LoVo (cell line): ENCODE measurements at regions not wholly inside any gene's neighbourhood (a gene's known extent, or its start where the extent isn't known, plus 50 kb on each side); places are given as distances from the start of the nearest gene placed in this dataset.

ENCODE experiments used
- DNase-seq: peaks from one replicate; pipeline ENCODE4 v3.0.0-alpha.2; 2016; ENCODE audit warnings: low spot score

DNA sequence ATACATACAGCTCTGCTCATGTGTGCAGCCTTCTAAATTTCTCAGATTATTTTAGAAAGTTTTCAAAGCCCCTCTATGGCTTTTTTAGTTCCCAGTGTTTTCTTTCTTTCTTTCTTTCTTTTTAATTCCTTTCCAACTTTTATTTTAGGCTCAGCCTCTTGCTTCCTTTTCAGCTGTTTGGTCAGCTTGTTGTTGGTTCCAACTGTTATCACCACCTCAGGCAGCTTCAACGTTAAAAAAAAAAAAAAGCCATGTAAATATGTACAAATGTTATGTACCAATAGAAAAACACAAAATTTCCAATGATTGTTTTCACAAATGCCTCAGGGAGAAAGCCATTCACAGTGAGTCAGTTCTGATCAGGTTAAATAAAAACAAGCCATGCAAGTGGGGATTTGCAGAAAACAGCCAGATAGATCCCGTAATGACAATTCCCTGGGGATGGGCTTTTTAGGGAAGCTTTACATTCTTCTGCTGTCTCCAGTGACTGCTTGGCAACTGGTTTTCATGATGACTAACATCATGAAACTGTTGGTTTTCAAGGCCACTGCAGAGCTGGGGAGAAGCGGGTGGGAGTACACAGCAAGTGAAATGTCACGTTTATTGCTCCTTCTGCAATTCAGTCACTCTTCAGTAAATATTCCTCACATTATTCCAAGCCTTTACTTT, 908.4 kb downstream of the EPHA3 start:
- no peak for DNase-seq

DNA sequence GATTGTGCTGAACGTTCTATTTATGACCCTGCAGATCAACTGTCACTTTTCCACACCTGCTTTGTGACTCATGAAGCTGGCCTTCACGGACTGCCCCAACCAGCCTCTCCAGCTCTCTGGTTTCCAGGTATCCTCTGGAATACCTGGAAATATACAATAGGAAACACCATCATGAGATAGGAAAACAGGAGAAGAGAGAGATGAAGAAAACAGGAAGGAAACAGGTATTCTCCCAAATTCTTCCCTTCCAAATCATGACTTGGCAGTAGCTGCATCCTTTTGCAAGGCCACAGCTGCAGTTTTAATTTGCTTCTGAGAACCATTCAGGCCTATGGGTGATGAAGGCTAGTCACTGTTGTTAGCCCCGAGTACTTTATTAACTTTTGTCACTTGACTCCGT, 909.1 kb downstream of the EPHA3 start:
- no peak for DNase-seq

GRCh38 chr3:90018779-90019178, 911.4 kb downstream of the EPHA3 start:
- DNase-seq = no peak

GRCh38 chr3:90025019-90025418, 917.6 kb downstream of the EPHA3 start:
- no peak for DNase-seq

- no peak for DNase-seq
These were observed 919.0 kb downstream of the EPHA3 start for GRCh38 chr3:90026406-90026805.

DNA sequence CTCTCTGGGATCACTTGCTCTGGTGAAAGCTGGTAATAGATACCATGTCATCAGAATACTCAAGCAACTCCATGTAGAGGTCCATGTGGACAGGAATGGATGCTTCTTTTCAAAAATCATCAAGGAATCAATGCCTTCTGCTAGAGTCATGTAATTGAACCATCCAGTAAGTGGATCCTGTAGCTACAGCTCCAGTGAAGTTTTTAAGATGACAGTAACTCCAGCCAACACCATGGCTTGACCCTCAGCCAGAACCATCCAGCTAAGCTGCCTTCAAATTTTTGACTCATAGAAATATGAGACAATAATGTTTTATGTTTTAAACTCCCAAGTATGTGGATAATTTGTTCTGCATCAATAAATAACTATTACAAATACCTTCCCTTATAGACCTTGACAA, 923.7 kb downstream of the EPHA3 start:
- DNase-seq = no peak

DNA sequence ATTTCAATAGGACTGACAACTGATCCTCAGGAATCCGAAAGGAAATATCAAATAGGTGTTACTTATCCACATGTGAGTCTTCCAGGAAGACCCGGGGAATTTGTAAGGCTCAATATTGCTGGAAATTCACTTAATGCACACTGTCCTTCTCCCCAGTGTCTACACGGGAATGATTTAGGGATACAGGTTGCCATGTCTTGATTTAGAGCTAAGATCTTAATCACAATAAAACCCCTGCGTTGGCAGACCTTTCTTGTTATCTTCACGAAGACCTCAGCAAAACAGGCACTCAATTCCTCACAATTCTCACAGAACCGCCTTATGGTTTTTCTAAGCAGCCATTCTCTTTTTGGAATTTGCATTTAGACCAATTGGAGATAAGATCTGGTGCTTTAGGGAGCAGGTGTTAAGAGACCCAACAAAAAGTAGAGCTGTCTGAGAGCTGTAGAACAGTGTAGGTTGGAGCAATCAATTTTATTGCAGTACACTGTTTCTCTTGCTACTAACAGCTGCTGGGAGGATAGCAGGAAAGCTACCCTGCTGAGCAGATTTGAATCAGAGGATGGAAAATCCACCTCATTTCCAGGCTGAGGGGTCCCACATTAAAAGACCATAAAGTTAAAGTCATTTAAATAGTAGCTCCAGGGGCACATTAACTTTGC, 925.7 kb downstream of the EPHA3 start:
- DNase-seq = no peak

DNA sequence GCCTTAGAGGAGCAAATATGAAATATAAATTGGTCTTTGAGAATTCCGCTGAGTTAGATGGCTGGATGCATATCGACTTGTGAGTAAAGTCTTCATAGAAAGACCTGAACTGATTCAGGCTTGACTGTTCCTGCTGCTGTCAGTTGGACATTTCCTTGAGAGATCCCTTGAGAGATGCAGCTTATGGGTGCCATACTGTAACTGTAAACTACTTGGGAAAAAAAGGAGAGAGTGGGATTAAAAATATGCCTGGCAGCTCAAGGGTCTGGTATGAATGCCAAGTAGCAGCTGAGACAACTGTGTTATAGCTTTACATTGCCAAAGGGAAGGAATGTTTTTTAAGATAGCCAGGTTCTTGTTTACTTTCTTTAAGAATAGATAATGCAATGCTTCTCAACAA, 926.6 kb downstream of the EPHA3 start:
- no peak for DNase-seq

DNA sequence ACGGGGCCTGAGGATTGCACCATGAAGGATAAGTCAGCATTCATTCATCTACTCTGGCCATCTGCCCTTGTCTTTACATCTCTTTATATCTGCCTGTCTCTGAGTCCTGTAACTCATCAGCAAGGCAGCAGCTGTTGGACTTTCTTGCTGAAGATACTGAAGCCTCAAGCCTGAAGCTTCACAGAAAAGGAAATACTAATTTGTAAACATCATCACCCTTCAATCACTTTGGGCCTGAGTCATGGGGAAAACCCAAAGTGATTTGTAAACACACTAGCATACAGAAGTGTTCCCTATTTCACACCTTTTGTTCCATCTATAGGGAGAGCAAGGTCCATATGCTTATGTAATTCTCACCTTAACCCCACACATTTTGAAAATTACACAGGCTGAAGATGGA, 928.2 kb downstream of the EPHA3 start:
- no peak for DNase-seq

DNA sequence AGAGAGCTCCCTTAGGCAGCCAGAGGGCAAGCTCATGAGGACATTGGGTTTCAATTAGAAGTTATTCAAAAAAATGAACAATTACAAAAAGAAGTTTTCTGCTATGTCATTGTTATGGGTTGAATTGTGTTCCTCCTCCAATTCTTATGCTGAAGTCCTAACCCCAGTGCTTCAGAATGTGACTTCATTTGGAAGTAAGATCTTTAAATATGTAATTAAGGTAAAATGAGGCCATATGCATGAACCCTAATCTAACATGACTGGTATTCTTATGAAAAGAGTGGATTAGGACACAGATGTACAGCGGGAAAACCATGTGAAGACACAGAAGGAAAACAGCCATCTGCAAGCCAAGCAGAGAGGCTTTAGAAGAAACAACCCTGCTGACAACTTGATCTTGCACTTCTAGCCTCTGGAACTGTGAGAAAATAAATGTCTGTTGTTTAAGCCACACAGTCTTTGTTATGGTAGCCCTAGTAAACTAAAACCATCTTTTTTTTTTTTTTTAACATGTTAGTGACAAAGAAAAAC, 929.6 kb downstream of the EPHA3 start:
- no peak for DNase-seq

- no peak for DNase-seq
These were observed 932.6 kb downstream of the EPHA3 start for GRCh38 chr3:90039994-90040393.

DNA sequence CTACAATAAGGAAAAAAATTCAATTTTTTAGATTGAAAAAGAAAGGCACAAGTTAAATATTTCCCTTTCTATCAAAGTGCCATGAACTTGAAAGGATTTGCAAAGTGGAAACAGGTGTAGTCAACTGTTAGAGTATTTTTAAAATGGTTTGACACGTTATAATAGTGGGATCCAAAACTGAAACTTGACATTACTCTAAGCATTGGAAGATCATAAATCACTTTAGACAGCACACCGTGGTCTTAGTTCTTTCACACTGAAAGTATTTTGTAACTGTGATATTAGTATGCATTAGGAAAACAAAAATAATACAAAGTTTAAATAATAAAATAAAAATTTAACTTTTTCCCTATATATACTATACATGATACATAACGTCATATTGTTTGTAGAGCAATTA, 933.1 kb downstream of the EPHA3 start:
- no peak for DNase-seq

DNA sequence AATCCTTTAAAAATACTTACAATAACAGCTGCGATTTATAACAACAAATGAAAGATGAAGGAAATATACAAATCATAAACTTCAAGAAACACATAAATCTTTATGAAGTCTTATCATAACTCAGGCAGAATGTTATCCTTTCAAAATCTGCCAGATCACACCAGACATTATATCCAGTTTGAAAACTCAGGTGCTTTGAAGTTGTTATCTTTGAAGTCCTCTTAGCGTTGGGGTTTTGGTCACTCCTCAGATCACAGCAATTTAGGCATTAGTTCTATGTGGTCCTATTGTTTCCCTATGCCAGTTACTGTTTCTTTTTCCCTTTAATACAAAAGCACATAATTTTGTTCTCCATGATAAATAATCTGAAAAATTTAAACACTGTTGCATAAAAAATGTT, 934.6 kb downstream of the EPHA3 start:
- no peak for DNase-seq

GRCh38 chr3:90043287-90043686, 935.9 kb downstream of the EPHA3 start:
- no peak for DNase-seq

GRCh38 chr3:90044084-90044816, 936.8 kb downstream of the EPHA3 start:
- DNase-seq = no peak

DNA sequence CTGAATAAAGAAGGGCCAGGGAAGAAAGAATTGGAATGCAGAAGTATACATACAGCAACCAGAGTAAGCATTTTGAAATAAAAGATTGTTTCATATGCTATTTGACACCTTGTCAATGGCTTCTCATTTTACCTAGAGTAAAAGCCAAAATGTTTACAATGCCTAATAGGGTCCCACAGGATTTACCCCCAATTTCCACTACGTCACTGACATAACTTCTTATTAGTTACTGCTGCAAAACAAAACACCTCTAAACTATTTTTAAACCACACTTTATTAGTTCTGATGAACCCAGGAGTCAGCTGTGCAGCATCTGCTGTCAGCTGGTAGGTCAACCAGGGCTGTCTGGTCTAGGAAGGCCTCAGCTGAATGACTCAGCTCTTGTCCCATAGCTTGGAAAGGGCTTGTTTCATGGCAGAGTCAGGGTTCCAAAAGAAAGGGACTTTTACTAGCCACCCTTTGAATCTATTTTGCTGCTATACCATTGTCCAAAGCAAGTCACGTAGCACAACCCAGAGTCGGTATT, 945.1 kb downstream of the EPHA3 start:
- DNase-seq = no peak

DNA sequence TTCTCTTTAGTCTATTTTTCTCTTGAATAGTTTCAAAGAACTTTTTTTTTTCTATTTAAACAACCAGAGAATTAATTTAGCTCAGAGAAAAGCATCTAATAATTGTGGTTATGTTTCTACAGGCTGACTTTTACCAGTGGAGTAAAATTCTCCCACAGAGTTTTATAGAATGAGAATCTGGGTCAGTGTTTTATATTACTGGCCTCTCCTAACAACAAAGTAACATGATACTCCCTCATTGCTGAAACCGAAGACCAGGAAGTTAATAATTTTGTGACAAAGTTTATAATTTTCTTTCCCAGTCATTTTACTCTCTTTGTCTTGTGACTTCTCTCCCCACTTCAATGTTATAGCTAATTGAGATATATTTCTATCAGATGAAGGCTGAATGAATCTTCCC, 946.9 kb downstream of the EPHA3 start:
- no peak for DNase-seq

GRCh38 chr3:90055666-90056065, 948.2 kb downstream of the EPHA3 start:
- DNase-seq = no peak

GRCh38 chr3:90056281-90057032, 949.0 kb downstream of the EPHA3 start:
- DNase-seq = no peak

DNA sequence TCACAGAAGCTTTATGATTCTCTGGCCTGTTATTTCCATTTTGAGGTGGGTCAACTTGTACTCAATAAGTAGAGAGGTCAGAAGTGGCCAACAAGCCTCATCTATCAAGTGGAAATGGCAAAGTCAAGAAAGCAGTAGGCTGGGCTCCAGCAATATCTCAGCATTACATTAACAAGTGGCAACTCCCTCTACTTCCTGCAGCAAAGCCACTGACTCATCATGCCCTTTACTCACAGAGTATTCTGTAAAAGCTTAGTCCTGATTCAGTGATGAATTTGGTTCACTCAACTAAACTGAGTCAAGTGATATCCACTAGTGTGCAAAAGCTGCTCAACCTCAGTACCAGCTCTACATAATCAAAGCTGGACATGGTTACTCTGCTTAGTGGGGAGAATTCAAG, 954.6 kb downstream of the EPHA3 start:
- peak; percentile 17 for DNase-seq

GRCh38 chr3:90062631-90063200, 955.3 kb downstream of the EPHA3 start:
- DNase-seq = no peak

DNA sequence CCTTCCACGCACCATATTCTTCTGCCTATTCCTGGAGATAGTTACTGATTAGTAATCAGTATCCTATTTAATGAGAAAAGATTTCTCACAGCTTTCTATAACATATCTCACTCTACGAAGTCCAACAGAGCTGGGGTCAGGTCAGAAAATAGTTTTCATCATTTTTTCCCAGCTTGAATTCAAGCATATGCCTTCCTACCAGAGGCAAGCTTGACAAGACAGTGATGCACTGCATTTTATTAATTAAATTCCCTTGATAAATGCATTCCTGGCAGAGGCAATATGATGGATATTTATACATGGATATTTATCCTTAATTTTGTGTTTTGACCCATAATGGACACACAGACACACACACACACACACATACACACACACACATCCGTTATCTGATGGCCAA, 961.4 kb downstream of the EPHA3 start:
- DNase-seq = no peak
